A673 (cell line): ENCODE measurements at regions not wholly inside any gene's neighbourhood (a gene's known extent, or its start where the extent isn't known, plus 50 kb on each side); places are given as distances from the start of the nearest gene placed in this dataset.

Source experiments
- EZH2 ChIP-seq: fragments of 200-600 bp; sonication (generic); IDR thresholded peaks from 2 replicates; pipeline ENCODE4 v1.6.1; 2017; ENCODE audit warnings: borderline replicate concordance, low read depth, mild to moderate bottlenecking, mixed read lengths, antibody characterized with exemption, low read length; ENCODE audit not compliant: poor library complexity, severe bottlenecking
- TF ChIP-seq, protein P1 (sequence below): fragments of 300-800, 200-600 bp; sonication (generic); conservative IDR thresholded peaks from 2 replicates; pipeline ENCODE4 v1.5.1; 2017; ENCODE audit warnings: low read depth, mild to moderate bottlenecking, antibody characterized with exemption, low read length, moderate library complexity, mixed read lengths

DNA sequence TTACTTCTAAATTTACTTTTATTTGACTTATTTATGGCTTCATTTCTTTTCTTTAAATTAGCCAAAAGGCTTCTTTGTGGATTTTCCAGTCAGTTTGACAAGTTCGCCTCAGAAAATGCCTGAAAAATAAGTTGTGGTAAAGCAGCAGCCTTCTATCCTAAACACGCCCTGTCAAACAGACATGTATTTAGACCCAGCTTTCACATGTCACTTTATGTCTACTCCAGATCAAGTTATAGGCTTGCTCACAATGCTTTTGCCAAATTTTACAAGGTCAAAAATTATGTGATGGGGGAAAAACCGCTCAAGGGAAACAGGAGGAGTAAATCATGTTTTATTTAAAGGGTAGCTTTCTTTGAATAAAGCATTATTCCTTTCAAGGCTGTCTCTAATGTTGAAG lies 615.0 kb downstream of the HDGFL1 start:
- TF ChIP-seq, protein P1, sequence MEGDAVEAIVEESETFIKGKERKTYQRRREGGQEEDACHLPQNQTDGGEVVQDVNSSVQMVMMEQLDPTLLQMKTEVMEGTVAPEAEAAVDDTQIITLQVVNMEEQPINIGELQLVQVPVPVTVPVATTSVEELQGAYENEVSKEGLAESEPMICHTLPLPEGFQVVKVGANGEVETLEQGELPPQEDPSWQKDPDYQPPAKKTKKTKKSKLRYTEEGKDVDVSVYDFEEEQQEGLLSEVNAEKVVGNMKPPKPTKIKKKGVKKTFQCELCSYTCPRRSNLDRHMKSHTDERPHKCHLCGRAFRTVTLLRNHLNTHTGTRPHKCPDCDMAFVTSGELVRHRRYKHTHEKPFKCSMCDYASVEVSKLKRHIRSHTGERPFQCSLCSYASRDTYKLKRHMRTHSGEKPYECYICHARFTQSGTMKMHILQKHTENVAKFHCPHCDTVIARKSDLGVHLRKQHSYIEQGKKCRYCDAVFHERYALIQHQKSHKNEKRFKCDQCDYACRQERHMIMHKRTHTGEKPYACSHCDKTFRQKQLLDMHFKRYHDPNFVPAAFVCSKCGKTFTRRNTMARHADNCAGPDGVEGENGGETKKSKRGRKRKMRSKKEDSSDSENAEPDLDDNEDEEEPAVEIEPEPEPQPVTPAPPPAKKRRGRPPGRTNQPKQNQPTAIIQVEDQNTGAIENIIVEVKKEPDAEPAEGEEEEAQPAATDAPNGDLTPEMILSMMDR: no peak
- TF ChIP-seq EZH2: no peak
